Chondrocyte (in vitro differentiated cells): ENCODE measurements at regions not wholly inside any gene's neighbourhood (a gene's known extent, or its start where the extent isn't known, plus 50 kb on each side); places are given as distances from the start of the nearest gene placed in this dataset.
"Not testable (repeated sequence)": the region's sequence is repeated elsewhere in the genome, so short reads cannot be mapped to it uniquely, and the experiment has no call there.

Experiments used
- DNase-seq: peaks from one replicate; pipeline ENCODE4 v3.0.0; 2021; ENCODE audit warnings: mixed read lengths, low spot score
- H3K27ac Mint-ChIP-seq: one replicate; pipeline ENCODE4 v1.8.0; 2021; ENCODE audit warnings: mild to moderate bottlenecking, moderate library complexity, mixed read lengths; ENCODE audit not compliant: unreplicated experiment
- H3K27me3 Mint-ChIP-seq: 2 replicates; pipeline ENCODE4 v1.8.0; 2021; ENCODE audit warnings: low read depth, mixed read lengths
- H3K36me3 Mint-ChIP-seq: 2 replicates; pipeline ENCODE4 v1.8.0; 2021; ENCODE audit warnings: low read depth, mixed read lengths
- H3K4me1 Mint-ChIP-seq: 2 replicates; pipeline ENCODE4 v1.8.0; 2021; ENCODE audit warnings: low read depth, mild to moderate bottlenecking, mixed read lengths
- H3K4me3 Mint-ChIP-seq: one replicate; pipeline ENCODE4 v1.8.0; 2021; ENCODE audit warnings: mild to moderate bottlenecking, moderate library complexity, mixed read lengths; ENCODE audit not compliant: unreplicated experiment
- H3K9me3 Mint-ChIP-seq: 2 replicates; pipeline ENCODE4 v1.8.0; 2021; ENCODE audit warnings: low read depth, mixed read lengths
- TF ChIP-seq, protein P1 (sequence below): fragments of 200-600 bp; sonication (generic); IDR thresholded peaks from 2 replicates; pipeline ENCODE4 v1.5.0; 2021; ENCODE audit warnings: antibody characterized with exemption, mild to moderate bottlenecking, moderate library complexity

DNA sequence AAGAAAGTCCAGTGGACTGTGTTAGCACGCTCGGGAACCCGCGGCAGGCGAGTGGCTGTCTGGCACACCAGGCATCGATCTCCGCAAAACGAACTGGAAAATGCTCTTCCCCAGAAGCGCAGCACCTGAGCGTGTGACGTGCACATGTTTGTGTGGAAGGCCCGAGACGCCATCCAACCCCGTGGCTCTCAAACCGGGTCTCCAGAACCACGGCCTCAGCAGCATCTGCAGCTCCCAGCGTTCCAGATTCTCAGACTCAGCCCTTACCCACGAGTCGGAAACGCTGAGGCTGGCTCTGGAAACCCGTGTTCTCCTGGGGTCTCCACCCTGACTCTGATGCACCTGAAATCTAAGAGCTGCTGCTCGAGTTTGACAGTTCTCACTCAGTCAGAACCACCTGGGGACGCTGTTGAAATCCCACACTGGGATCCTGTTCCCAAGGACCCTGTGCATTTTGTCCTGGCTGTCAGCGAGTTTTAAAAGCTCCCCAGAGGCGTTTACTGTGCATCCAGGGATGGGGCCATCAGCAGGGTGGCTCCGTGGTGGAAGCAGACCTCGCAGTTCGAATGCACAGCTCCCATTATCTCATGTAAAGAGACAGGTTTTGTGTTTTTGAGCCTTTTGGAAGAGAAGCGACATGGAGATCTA is 69.0 kb downstream of the DLL1 start:
- DNase-seq, result no peak
- H3K27ac Mint-ChIP-seq, result no peak overlapping the region
- peaks cover 8% of the 10 kb centered on the region for H3K27me3 Mint-ChIP-seq
- no peak overlapping the region for H3K4me3 Mint-ChIP-seq
- peaks cover 8% of the 10 kb centered on the region for H3K4me1 Mint-ChIP-seq
- H3K9me3 Mint-ChIP-seq, result no peaks in the 10 kb centered on the region
- TF ChIP-seq, protein P1, sequence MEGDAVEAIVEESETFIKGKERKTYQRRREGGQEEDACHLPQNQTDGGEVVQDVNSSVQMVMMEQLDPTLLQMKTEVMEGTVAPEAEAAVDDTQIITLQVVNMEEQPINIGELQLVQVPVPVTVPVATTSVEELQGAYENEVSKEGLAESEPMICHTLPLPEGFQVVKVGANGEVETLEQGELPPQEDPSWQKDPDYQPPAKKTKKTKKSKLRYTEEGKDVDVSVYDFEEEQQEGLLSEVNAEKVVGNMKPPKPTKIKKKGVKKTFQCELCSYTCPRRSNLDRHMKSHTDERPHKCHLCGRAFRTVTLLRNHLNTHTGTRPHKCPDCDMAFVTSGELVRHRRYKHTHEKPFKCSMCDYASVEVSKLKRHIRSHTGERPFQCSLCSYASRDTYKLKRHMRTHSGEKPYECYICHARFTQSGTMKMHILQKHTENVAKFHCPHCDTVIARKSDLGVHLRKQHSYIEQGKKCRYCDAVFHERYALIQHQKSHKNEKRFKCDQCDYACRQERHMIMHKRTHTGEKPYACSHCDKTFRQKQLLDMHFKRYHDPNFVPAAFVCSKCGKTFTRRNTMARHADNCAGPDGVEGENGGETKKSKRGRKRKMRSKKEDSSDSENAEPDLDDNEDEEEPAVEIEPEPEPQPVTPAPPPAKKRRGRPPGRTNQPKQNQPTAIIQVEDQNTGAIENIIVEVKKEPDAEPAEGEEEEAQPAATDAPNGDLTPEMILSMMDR, result no peak
- H3K36me3 Mint-ChIP-seq, result no peaks in the 10 kb centered on the region

DNA sequence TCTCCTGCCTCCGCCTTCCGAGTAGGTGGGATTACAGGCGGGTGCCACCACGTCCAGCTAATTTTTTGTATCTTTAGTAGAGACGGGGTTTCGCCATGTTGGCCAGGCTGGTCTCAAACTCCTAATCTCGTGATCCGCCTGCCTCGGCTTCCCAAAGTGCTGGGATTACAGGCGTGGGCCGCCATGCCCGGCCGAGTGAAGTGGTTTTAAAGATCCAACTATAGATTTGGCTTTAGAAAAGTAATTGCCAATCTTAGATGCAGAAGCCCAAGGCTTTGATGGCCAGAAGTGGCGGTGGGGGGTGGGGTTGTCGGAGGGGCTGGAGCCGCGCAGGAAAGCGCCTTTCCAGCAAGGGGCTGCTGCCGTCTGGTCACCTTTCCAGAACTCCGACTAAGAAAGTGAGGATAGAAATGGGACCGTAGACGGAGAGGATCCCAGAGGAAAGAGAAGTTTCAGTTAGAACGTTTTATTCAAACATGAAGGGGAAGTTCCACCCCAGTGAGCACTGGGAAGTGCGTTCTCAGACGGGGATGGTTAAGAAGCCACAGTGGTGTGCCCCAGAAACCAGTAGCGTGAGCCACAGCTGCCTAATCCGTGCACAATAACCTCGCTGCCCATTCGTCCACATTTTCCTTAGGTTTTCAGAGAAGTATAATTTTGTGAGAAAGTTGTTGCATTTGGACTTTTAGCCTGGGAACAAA is 69.7 kb downstream of the DLL1 start:
- no peak for DNase-seq
- Mint-ChIP-seq H3K4me1 (peaks cover 8% of the 10 kb centered on the region), H3K27me3 (peaks cover 7% of the 10 kb centered on the region), H3K4me3 (no peak overlapping the region), H3K27ac (no peak overlapping the region), H3K36me3 (no peaks in the 10 kb centered on the region), H3K9me3 (no peaks in the 10 kb centered on the region)
- TF ChIP-seq, protein P1, result no peak

DNA sequence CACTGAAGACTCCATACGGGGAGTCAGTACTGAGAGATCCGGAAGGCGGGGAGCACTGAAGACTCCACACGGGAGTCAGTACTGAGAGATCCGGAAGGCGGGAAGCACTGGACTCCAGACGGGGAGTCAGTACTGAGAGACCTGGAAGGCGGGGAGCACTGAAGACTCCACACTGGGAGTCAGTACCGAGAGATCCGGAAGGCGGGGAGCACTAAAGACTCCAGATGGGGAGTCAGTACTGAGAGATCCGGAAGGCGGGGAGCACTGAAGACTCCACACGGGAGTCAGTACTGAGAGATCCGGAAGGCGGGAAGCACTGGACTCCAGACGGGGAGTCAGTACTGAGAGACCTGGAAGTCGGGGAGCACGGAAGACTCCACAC is 77.2 kb downstream of the DLL1 start:
- H3K27ac Mint-ChIP-seq, H3K9me3 Mint-ChIP-seq, DNase-seq, H3K4me1 Mint-ChIP-seq, H3K36me3 Mint-ChIP-seq, H3K4me3 Mint-ChIP-seq: not testable (repeated sequence)
- H3K27me3 Mint-ChIP-seq, result peaks cover 25% of the 10 kb centered on the region

DNA sequence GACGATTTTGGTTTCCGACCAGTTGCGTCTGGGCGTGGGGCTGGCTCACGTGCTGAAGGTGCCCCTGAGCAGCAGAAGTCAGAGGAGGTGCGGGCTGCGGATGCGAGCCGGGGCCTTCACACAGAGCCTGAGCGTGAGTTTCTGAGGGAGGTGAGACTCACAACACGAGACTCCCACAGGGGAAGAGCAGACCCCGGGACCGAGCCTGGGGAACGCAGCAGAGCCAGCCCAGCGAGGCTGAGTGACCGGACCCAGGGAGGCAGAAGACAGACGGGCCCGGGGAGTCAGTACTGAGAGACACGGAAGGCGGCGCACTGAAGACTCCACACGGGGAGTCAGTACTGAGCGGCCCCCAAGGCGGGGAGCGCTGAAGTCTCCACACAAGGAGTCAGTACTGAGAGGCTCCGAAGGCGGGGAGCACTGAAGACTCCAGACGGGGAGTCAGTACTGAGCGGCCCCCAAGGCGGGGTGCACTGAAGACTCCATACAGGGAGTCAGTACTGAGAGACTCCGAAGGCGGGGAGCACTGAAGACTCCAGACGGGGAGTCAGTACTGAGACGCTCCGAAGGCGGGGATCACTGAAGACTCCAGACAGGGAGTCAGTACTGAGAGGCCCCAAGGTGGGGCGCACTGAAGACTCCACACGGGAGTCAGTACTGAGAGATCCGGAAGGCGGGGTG is 77.8 kb downstream of the DLL1 start:
- Mint-ChIP-seq H3K27me3 (peaks cover 26% of the 10 kb centered on the region), H3K9me3 (no peaks in the 10 kb centered on the region), H3K4me1 (no peaks in the 10 kb centered on the region), H3K36me3 (no peaks in the 10 kb centered on the region), H3K27ac (no peak overlapping the region), H3K4me3 (no peak overlapping the region)
- TF ChIP-seq, protein P1, result no peak
- peak; percentile 76 for DNase-seq

DNA sequence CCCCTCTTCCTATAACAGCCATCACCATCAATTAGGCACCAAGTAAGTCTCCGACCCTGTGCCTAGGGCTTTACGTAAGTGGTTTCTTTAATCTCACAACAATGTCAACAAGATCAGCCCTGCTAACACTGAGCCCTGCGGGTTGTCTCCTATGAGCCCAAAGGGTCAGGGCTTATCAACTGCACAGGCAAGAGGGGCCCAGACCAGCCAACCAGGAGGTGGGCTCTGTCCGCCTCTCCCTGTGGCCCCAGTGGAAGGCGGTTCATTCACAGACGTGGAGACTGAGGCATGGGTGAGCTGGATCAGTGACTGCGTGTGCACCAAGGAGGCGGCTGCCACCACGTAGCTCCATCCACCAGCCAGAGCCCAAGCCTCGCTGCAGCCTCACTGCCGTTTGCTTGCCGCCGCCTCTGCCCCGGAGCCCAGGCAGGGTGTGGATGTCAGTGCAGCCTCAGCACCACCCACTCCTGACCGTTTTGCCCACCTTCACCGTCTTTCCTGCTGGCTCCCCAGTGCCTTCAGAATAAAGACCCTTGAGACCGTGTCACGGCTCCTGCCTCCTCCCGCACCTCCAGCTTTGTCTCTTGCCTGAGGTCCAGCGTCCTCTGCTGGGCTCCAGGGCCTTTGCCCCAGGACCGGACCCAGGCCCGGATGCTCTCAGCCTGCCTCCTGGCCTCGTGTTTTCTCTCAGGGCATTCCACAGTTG is 78.7 kb downstream of the DLL1 start:
- no peaks in the 10 kb centered on the region for H3K9me3 Mint-ChIP-seq
- no peak overlapping the region for H3K27ac Mint-ChIP-seq
- no peaks in the 10 kb centered on the region for H3K36me3 Mint-ChIP-seq
- DNase-seq, result peak; percentile 78
- no peak overlapping the region for H3K4me3 Mint-ChIP-seq
- peaks cover 26% of the 10 kb centered on the region for H3K27me3 Mint-ChIP-seq
- TF ChIP-seq, protein P1, result no peak
- no peaks in the 10 kb centered on the region for H3K4me1 Mint-ChIP-seq
